RPMI8226 (cell line): ENCODE measurements at regions not wholly inside any gene's neighbourhood (a gene's known extent, or its start where the extent isn't known, plus 50 kb on each side); places are given as distances from the start of the nearest gene placed in this dataset.

ENCODE experiments used
- DNase-seq: peaks from one replicate; pipeline ENCODE4 v3.0.0-alpha.2; 2015

GRCh38 chr7:115116773-115117715 is 195.2 kb downstream of the MDFIC start:
- no peak for DNase-seq

GRCh38 chr7:115113776-115114175 is 191.9 kb downstream of the MDFIC start:
- DNase-seq, result no peak

- no peak for DNase-seq
Observed at GRCh38 chr7:115113131-115113530, 191.2 kb downstream of the MDFIC start.

- no peak for DNase-seq
Observed at GRCh38 chr7:115110523-115110922, 188.6 kb downstream of the MDFIC start.

GRCh38 chr7:115106316-115106715 is 184.4 kb downstream of the MDFIC start:
- no peak for DNase-seq

- no peak for DNase-seq
Observed at GRCh38 chr7:115102738-115103137, 180.8 kb downstream of the MDFIC start.

GRCh38 chr7:115101199-115101598 is 179.3 kb downstream of the MDFIC start:
- no peak for DNase-seq

- no peak for DNase-seq
Observed at GRCh38 chr7:115099906-115100305, 178.0 kb downstream of the MDFIC start.

GRCh38 chr7:115097175-115097671 is 175.3 kb downstream of the MDFIC start:
- no peak for DNase-seq

GRCh38 chr7:115096262-115096661 is 174.4 kb downstream of the MDFIC start:
- no peak for DNase-seq

GRCh38 chr7:115094163-115094562 is 172.3 kb downstream of the MDFIC start:
- no peak for DNase-seq

GRCh38 chr7:115088893-115089292 is 167.0 kb downstream of the MDFIC start:
- DNase-seq, result no peak

GRCh38 chr7:115087437-115087836 is 165.5 kb downstream of the MDFIC start:
- no peak for DNase-seq

- no peak for DNase-seq
Observed at GRCh38 chr7:115086146-115086841, 164.4 kb downstream of the MDFIC start.

- no peak for DNase-seq
Observed at GRCh38 chr7:115085421-115085820, 163.5 kb downstream of the MDFIC start.

GRCh38 chr7:115083935-115084334 is 162.0 kb downstream of the MDFIC start:
- no peak for DNase-seq

GRCh38 chr7:115081772-115082171 is 159.9 kb downstream of the MDFIC start:
- no peak for DNase-seq

- no peak for DNase-seq
Observed at GRCh38 chr7:115078851-115079250, 157.0 kb downstream of the MDFIC start.

- no peak for DNase-seq
Observed at GRCh38 chr7:115078386-115078785, 156.5 kb downstream of the MDFIC start.

GRCh38 chr7:115070311-115070710 is 148.4 kb downstream of the MDFIC start:
- DNase-seq, result no peak
